H1 (cell line): ENCODE measurements at regions not wholly inside any gene's neighbourhood (a gene's known extent, or its start where the extent isn't known, plus 50 kb on each side); places are given as distances from the start of the nearest gene placed in this dataset.

Experiments used
- CTCF ChIA-PET: fragments of 300-600 bp; sonication (Branson Sonifier 250); formaldehyde crosslinking; loops from one replicate; lab custom pipeline; 2021; ENCODE audit not compliant: partially characterized antibody; lab: Charles Lee
- POLR2A ChIA-PET: fragments of 300-600 bp; sonication (Branson Sonifier 250); formaldehyde crosslinking; loops from one replicate; lab custom pipeline; 2021; ENCODE audit warnings: inconsistent platforms; ENCODE audit not compliant: partially characterized antibody; lab: Charles Lee
- DNase-seq, 2 experiments: peaks; one replicate each; pipeline versions ENCODE4 v3.0.0 to v3.0.0-alpha.2; 2010 to 2022; ENCODE audit warnings: low spot score in 2 of 2, low read depth in 1 of 2, mixed read lengths in 1 of 2
- FAIRE-seq: peaks from 2 replicates; lab custom pipeline; 2011; peaks lifted over from hg19 to GRCh38; lab: Jason Lieb, UNC
- H2AFZ ChIP-seq: 2 replicates; pipeline ENCODE4 v1.8.1; 2012; ENCODE audit warnings: low read length, inconsistent platforms
- H2AK5ac ChIP-seq: 2 replicates; pipeline ENCODE4 v1.6.1; 2013; ENCODE audit warnings: low read depth, low read length
- H2BK120ac ChIP-seq: replicated peaks from 2 replicates; pipeline ENCODE3; 2013; ENCODE audit warnings: low read depth, low read length, inconsistent platforms
- H2BK12ac ChIP-seq: 2 replicates; pipeline ENCODE4 v1.6.1; 2013; ENCODE audit warnings: low read depth, low read length
- H2BK15ac ChIP-seq: 2 replicates; pipeline ENCODE4 v1.6.1; 2013; ENCODE audit warnings: low read length
- H2BK20ac ChIP-seq: 2 replicates; pipeline ENCODE4 v1.6.1; 2013; ENCODE audit warnings: low read length
- H2BK5ac ChIP-seq: 2 replicates; pipeline ENCODE4 v1.6.1; 2013; ENCODE audit warnings: low read depth, low read length
- H3K14ac ChIP-seq: 2 replicates; pipeline ENCODE4 v1.6.1; 2013; ENCODE audit warnings: inconsistent platforms; ENCODE audit not compliant: insufficient read length
- H3K18ac ChIP-seq: 2 replicates; pipeline ENCODE4 v1.6.1; 2013; ENCODE audit warnings: low read length; ENCODE audit errors: extremely low read depth
- H3K23ac ChIP-seq: 2 replicates; pipeline ENCODE4 v1.6.1; 2013; ENCODE audit warnings: inconsistent platforms; ENCODE audit not compliant: insufficient read length
- H3K23me2 ChIP-seq: 2 replicates; pipeline ENCODE4 v1.6.1; 2013; ENCODE audit warnings: low read depth, low read length
- H3K27ac ChIP-seq: 2 replicates; pipeline ENCODE4 v1.6.1; 2011; ENCODE audit warnings: low read depth, low read length, inconsistent platforms
- H3K27me3 ChIP-seq, 4 experiments: replicated peaks in 1 of 4; 1 replicate in 1 of 4; 2 replicates in 3 of 4; pipeline versions ENCODE4 v1.6.1 to v1.8.1; 2011 to 2013; ENCODE audit warnings: low read length in 3 of 4, mild to moderate bottlenecking in 3 of 4, inconsistent platforms in 2 of 4, mixed read lengths in 2 of 4, moderate library complexity in 1 of 4; ENCODE audit not compliant: control insufficient read depth in 3 of 4, insufficient read depth in 3 of 4; ENCODE audit errors: extremely low read depth in 1 of 4
- H3K36me3 ChIP-seq, 4 experiments: 2 replicates each; pipeline versions ENCODE4 v1.6.1 to v1.8.1; 2011 to 2013; ENCODE audit warnings: mild to moderate bottlenecking in 4 of 4, low read length in 3 of 4, moderate library complexity in 2 of 4, control low read depth in 1 of 4, inconsistent platforms in 1 of 4; ENCODE audit not compliant: insufficient read depth in 4 of 4, control insufficient read depth in 2 of 4
- H3K4ac ChIP-seq: replicated peaks from 2 replicates; pipeline ENCODE3; 2013; ENCODE audit warnings: low read length, low read depth, mixed read lengths, inconsistent platforms; ENCODE audit not compliant: insufficient read length
- H3K4me1 ChIP-seq, 4 experiments: replicated peaks in 1 of 4; 1 replicate in 1 of 4; 2 replicates in 3 of 4; pipeline versions ENCODE4 v1.6.1 to v1.8.1; 2011 to 2013; ENCODE audit warnings: low read length in 3 of 4, inconsistent platforms in 2 of 4, mixed read lengths in 1 of 4; ENCODE audit not compliant: insufficient read depth in 4 of 4, control insufficient read depth in 3 of 4
- H3K4me2 ChIP-seq, 2 experiments: 2 replicates each; pipeline versions ENCODE4 v1.6.1 to v1.8.1; 2011 to 2013; ENCODE audit warnings: low read depth in 2 of 2, low read length in 2 of 2, control low read depth in 1 of 2, inconsistent platforms in 1 of 2, mild to moderate bottlenecking in 1 of 2; ENCODE audit not compliant: insufficient read depth in 1 of 2
- H3K4me3 ChIP-seq, 4 experiments: fragments of 200-600, 300-600 bp in 1 of 4; sonication (generic), shearing (Covaris generic), sonication (Bioruptor Twin) in 1 of 4; 2 replicates each; pipeline versions ENCODE4 v1.5.1 to v1.8.1; 2011 to 2016; ENCODE audit warnings: low read length in 4 of 4, low read depth in 3 of 4, control low read depth in 2 of 4, inconsistent platforms in 2 of 4, mild to moderate bottlenecking in 2 of 4, mixed read lengths in 1 of 4, moderate library complexity in 1 of 4; ENCODE audit not compliant: insufficient read depth in 2 of 4; ENCODE audit errors: extremely low read depth in 1 of 4
- H3K56ac ChIP-seq: replicated peaks from 2 replicates; pipeline ENCODE3; 2013; ENCODE audit warnings: low read depth, mild to moderate bottlenecking, mixed read lengths, low read length, inconsistent platforms; ENCODE audit not compliant: insufficient read length
- H3K79me1 ChIP-seq: 2 replicates; pipeline ENCODE4 v1.6.1; 2013; ENCODE audit warnings: low read depth, low read length, control low read depth
- H3K79me2 ChIP-seq, 2 experiments: 2 replicates each; pipeline versions ENCODE4 v1.6.1 to v1.8.1; 2012 to 2013; ENCODE audit warnings: low read length in 2 of 2, mild to moderate bottlenecking in 2 of 2, inconsistent platforms in 1 of 2; ENCODE audit not compliant: insufficient read depth in 2 of 2, control insufficient read depth in 1 of 2
- H3K9ac ChIP-seq, 4 experiments: replicated peaks in 1 of 4; 1 replicate in 1 of 4; 2 replicates in 3 of 4; pipeline versions ENCODE4 v1.6.1 to v1.8.1; 2011 to 2013; ENCODE audit warnings: low read depth in 3 of 4, low read length in 3 of 4, control low read depth in 2 of 4, mild to moderate bottlenecking in 2 of 4, moderate library complexity in 2 of 4, inconsistent platforms in 1 of 4; ENCODE audit errors: extremely low read depth in 1 of 4
- H3K9me3 ChIP-seq, 2 experiments: 2 replicates each; pipeline versions ENCODE4 v1.6.1 to v1.8.1; 2012 to 2013; ENCODE audit warnings: mild to moderate bottlenecking in 2 of 2, moderate library complexity in 2 of 2, control low read depth in 1 of 2, inconsistent platforms in 1 of 2, low read depth in 1 of 2, low read length in 1 of 2, mixed read lengths in 1 of 2; ENCODE audit not compliant: insufficient read depth in 2 of 2
- H4K20me1 ChIP-seq, 2 experiments: replicated peaks in 1 of 2; 2 replicates each; pipeline versions ENCODE3 to v1.8.1; 2011 to 2013; ENCODE audit warnings: inconsistent platforms in 2 of 2, low read length in 2 of 2, mild to moderate bottlenecking in 1 of 2; ENCODE audit not compliant: insufficient read depth in 2 of 2, control insufficient read depth in 1 of 2
- H4K5ac ChIP-seq: 2 replicates; pipeline ENCODE4 v1.6.1; 2013; ENCODE audit warnings: low read length, low read depth, mixed read lengths, inconsistent platforms; ENCODE audit not compliant: insufficient read length
- H4K8ac ChIP-seq: 2 replicates; pipeline ENCODE4 v1.8.0; 2013; ENCODE audit warnings: mild to moderate bottlenecking, moderate library complexity, low read length, inconsistent platforms; ENCODE audit not compliant: insufficient read depth; ENCODE audit errors: extremely low read depth
- H4K91ac ChIP-seq: replicated peaks from 2 replicates; pipeline ENCODE3; 2013; ENCODE audit warnings: low read length, mixed read lengths, inconsistent platforms; ENCODE audit not compliant: insufficient read length
- FOSL1 ChIP-seq: IDR thresholded peaks from 2 replicates; pipeline ENCODE4 v1.6.1; 2011; ENCODE audit warnings: mild to moderate bottlenecking, low read depth, low read length, moderate library complexity; ENCODE audit not compliant: insufficient read depth
- TEAD4 ChIP-seq: IDR thresholded peaks from 2 replicates; pipeline ENCODE4 v1.6.1; 2012; ENCODE audit warnings: low read depth, low read length, inconsistent platforms, mixed read lengths
- WGBS, 2 experiments: shearing (Covaris generic) in 1 of 2; methylation state at CpG; one replicate each; pipeline versions ENCODE4 v1.1.6 to v1.1.7; 2013 to 2015; ENCODE audit warnings: low lambda C conversion rate in 2 of 2, mixed read lengths in 2 of 2, inconsistent platforms in 1 of 2, low coverage in 1 of 2, missing lambda C conversion rate in 1 of 2; ENCODE audit not compliant: insufficient replicate concordance in 2 of 2, insufficient coverage in 1 of 2, insufficient read length in 1 of 2; ENCODE audit errors: extremely low coverage in 1 of 2, missing lambda C conversion rate in 1 of 2; 5-methylcytosine and 5-hydroxymethylcytosine counted together
- TF ChIP-seq, protein P1 (sequence below): IDR thresholded peaks from 2 replicates; pipeline ENCODE4 v1.6.1; 2012; ENCODE audit warnings: inconsistent platforms

DNA sequence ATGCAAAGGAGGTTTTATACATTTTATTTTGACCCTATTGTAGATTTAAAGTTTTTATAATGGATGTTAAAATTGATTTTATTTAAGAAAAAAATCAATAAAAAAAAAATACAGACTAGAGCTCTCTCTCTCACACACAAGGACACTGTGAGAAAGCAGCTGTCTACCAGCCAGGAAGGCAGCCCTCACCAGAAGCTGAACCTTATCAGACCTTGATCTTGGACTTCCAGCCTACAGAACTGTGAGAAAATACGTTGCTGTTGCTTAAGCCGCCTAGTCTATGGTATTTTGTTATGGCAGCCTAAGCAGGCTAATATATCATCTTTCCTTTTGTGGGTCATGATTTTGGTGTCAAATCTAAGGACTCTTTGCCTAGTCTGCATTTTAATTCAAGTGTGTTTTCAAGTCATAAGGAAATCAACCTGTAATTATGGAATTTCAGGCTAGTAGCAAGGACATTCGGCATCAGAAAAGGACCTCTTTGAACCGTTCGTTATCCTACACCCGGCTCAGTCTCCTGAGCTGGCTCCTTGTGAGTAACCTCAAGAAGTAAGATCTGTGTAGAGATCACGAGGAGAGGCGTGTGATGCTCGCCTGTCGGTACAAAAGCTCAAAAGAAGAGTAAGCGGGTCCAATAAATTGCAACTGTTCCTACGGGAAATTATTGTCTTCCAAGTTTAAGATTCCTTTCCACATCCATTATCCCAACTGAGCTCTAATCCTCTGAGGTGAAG lies 98.2 kb downstream of the PDCL3 start:
- no peaks in the 10 kb centered on the region; a peak in 1 of 4 replicates for H3K9me3 ChIP-seq
- H3K18ac ChIP-seq: no peak overlapping the region
- H3K79me1 ChIP-seq: no peaks in the 10 kb centered on the region
- H4K8ac ChIP-seq: no peak overlapping the region
- no peak overlapping the region for H2AFZ ChIP-seq
- POLR2A ChIA-PET: no interaction called here
- H2BK120ac ChIP-seq: no peak overlapping the region
- CTCF ChIA-PET: interaction anchor here (0.8 kb wide), 1 partner anchor 31 kb away, joined by 4 read pairs; no protein-coding TSS in a partner anchor
- H2BK20ac ChIP-seq: no peak overlapping the region
- H3K27ac ChIP-seq: no peak overlapping the region
- no peak overlapping the region for H3K9ac ChIP-seq
- 94% methylated on average over 12 of the region's 12 CpGs; no CpG with 5 or more reads in 1 of the 2 experiments for WGBS, 2 experiments
- no peak overlapping the region for H3K14ac ChIP-seq
- no peak overlapping the region for H2AK5ac ChIP-seq
- peaks cover 0 to 2% of the 10 kb centered on the region in 2 experiments for H4K20me1 ChIP-seq
- H3K23ac ChIP-seq: no peak overlapping the region
- no peak for FAIRE-seq
- H3K56ac ChIP-seq: no peak overlapping the region
- no peak overlapping the region for H3K4ac ChIP-seq
- no peaks in the 10 kb centered on the region for H3K27me3 ChIP-seq
- no peak overlapping the region for H4K91ac ChIP-seq
- no peaks in the 10 kb centered on the region for H3K23me2 ChIP-seq
- DNase-seq: no peak
- no peak overlapping the region for H2BK5ac ChIP-seq
- H2BK12ac ChIP-seq: no peak overlapping the region
- H2BK15ac ChIP-seq: no peak overlapping the region
- no peak overlapping the region for H3K4me2 ChIP-seq
- no peaks in the 10 kb centered on the region for H3K4me1 ChIP-seq
- H3K79me2 ChIP-seq: no peaks in the 10 kb centered on the region
- no peak overlapping the region for H3K4me3 ChIP-seq
- H3K36me3 ChIP-seq: no peaks in the 10 kb centered on the region
- no peak overlapping the region for H4K5ac ChIP-seq
- TF ChIP-seq, protein P1, sequence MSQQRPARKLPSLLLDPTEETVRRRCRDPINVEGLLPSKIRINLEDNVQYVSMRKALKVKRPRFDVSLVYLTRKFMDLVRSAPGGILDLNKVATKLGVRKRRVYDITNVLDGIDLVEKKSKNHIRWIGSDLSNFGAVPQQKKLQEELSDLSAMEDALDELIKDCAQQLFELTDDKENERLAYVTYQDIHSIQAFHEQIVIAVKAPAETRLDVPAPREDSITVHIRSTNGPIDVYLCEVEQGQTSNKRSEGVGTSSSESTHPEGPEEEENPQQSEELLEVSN: no peak
- no peak for TF ChIP-seq TEAD4
- TF ChIP-seq FOSL1: no peak
